BE2C (cell line): ENCODE measurements at regions not wholly inside any gene's neighbourhood (a gene's known extent, or its start where the extent isn't known, plus 50 kb on each side); places are given as distances from the start of the nearest gene placed in this dataset.

ENCODE experiments used
- DNase-seq: peaks from one replicate; pipeline ENCODE4 v3.0.0-alpha.2; 2020
- H3K27me3 ChIP-seq: fragments of 250-450 bp; sonication (Bioruptor Pico); 2 replicates; pipeline ENCODE4 v1.5.1; 2020; ENCODE audit warnings: mild to moderate bottlenecking
- H3K36me3 ChIP-seq: fragments of 250-450 bp; sonication (Bioruptor Pico); 2 replicates; pipeline ENCODE4 v1.5.1; 2020; ENCODE audit warnings: mild to moderate bottlenecking
- H3K4me1 ChIP-seq: fragments of 250-450 bp; sonication (Bioruptor Pico); 2 replicates; pipeline ENCODE4 v1.5.1; 2020
- H3K4me3 ChIP-seq: 2 replicates; pipeline ENCODE4 v1.5.1; 2011; ENCODE audit warnings: low read depth, low read length
- H3K9me3 ChIP-seq: fragments of 250-450 bp; sonication (Bioruptor Pico); 2 replicates; pipeline ENCODE4 v1.5.1; 2020
- CTCF ChIP-seq: IDR thresholded peaks from 2 replicates; pipeline ENCODE4 v1.5.1; 2012; ENCODE audit warnings: mild to moderate bottlenecking, low read depth, low read length

GRCh38 chr5:163369776-163370385 lies 67.5 kb upstream of the CCNG1 start:
- Histone ChIP-seq H3K9me3 (no peaks in the 10 kb centered on the region; the same call in 1 of the 2 replicates), H3K36me3 (no peaks in the 10 kb centered on the region), H3K4me3 (no peak overlapping the region), H3K27me3 (no peaks in the 10 kb centered on the region), H3K4me1 (no peaks in the 10 kb centered on the region)
- no peak for DNase-seq
- no peak for TF ChIP-seq CTCF

- DNase-seq, result no peak
- no peaks in the 10 kb centered on the region for H3K36me3 ChIP-seq
- no peaks in the 10 kb centered on the region for H3K27me3 ChIP-seq
- H3K4me1 ChIP-seq, result no peaks in the 10 kb centered on the region
- TF ChIP-seq CTCF, result no peak
- H3K4me3 ChIP-seq, result no peak overlapping the region
- no peaks in the 10 kb centered on the region; the same call in 1 of the 2 replicates for H3K9me3 ChIP-seq
These were observed 63.8 kb upstream of the CCNG1 start for GRCh38 chr5:163373436-163374084.

- no peaks in the 10 kb centered on the region for H3K27me3 ChIP-seq
- no peaks in the 10 kb centered on the region for H3K4me1 ChIP-seq
- H3K36me3 ChIP-seq, result no peaks in the 10 kb centered on the region
- no peak for TF ChIP-seq CTCF
- no peak for DNase-seq
- no peak overlapping the region for H3K4me3 ChIP-seq
- no peaks in the 10 kb centered on the region; the same call in none of the 2 replicates for H3K9me3 ChIP-seq
These were observed 59.4 kb upstream of the CCNG1 start for GRCh38 chr5:163377982-163378381.

GRCh38 chr5:163379298-163380155 lies 57.9 kb upstream of the CCNG1 start:
- TF ChIP-seq CTCF, result no peak
- Histone ChIP-seq H3K27me3 (no peaks in the 10 kb centered on the region), H3K9me3 (no peaks in the 10 kb centered on the region; the same call in 1 of the 2 replicates), H3K36me3 (no peaks in the 10 kb centered on the region), H3K4me3 (no peak overlapping the region), H3K4me1 (peaks cover under 1% of the 10 kb centered on the region; the same call in 1 of the 2 replicates)
- no peak for DNase-seq

GRCh38 chr5:163381832-163382231 lies 55.6 kb upstream of the CCNG1 start:
- no peak overlapping the region for H3K4me3 ChIP-seq
- no peaks in the 10 kb centered on the region for H3K27me3 ChIP-seq
- no peaks in the 10 kb centered on the region; the same call in none of the 2 replicates for H3K9me3 ChIP-seq
- TF ChIP-seq CTCF, result no peak
- no peak for DNase-seq
- H3K36me3 ChIP-seq, result no peaks in the 10 kb centered on the region
- peaks cover 10% of the 10 kb centered on the region for H3K4me1 ChIP-seq
